HepG2 (cell line): ENCODE measurements at regions not wholly inside any gene's neighbourhood (a gene's known extent, or its start where the extent isn't known, plus 50 kb on each side); places are given as distances from the start of the nearest gene placed in this dataset.

Source experiments
- ATAC-seq: fragments of 200-7000 bp; cut with Tn5 transposase; 3 replicates; pipeline ENCODE4 v1.9.1; 2020; ENCODE audit warnings: mild to moderate bottlenecking, moderate library complexity
- BruUV-seq: library from RNA; stranded (reverse); fragments of 400-500 nt; replicated peaks from 2 replicates; lab custom pipeline; 2021; lab: Mats Ljungman, UMichigan
- CTCF ChIA-PET: fragments of 300-600 bp; formaldehyde crosslinking; extraction: SDS; loops from one replicate; lab custom pipeline; 2021; ENCODE audit warnings: low total read pairs, inconsistent platforms, low intra/inter-chr PET ratio; lab: Yijun Ruan, JAX
- POLR2A ChIA-PET: fragments of 350-600 bp; sonication (Branson Sonifier 250); formaldehyde crosslinking; loops from one replicate; lab custom pipeline; 2020; ENCODE audit warnings: antibody characterized with exemption, inconsistent platforms; lab: Yijun Ruan, JAX
- DNase-seq: peaks from one replicate; pipeline ENCODE4 v3.0.0-alpha.2; 2015; ENCODE audit warnings: low spot score
- FAIRE-seq: peaks from 3 replicates; lab custom pipeline; 2011; peaks lifted over from hg19 to GRCh38; lab: Jason Lieb, UNC
- H2AFZ ChIP-seq: one replicate; pipeline ENCODE4 v1.6.1; 2011; ENCODE audit warnings: low read length, inconsistent platforms
- H3K27ac ChIP-seq: fragments of 300-600 bp; 3 replicates; pipeline ENCODE4 v1.8.0; 2011; ENCODE audit warnings: mixed run types, mild to moderate bottlenecking, mixed read lengths, low read length, inconsistent platforms; ENCODE audit not compliant: insufficient read depth; ENCODE audit errors: extremely low read length
- H3K27me3 ChIP-seq, 2 experiments: fragments of 200-600 bp in 1 of 2; 2 replicates in 1 of 2; 3 replicates in 1 of 2; pipeline versions ENCODE4 v1.6.0 to v1.8.0; 2011; ENCODE audit warnings: low read length in 2 of 2, mild to moderate bottlenecking in 2 of 2, moderate library complexity in 2 of 2, inconsistent platforms in 1 of 2; ENCODE audit not compliant: insufficient read depth in 2 of 2, control insufficient read depth in 1 of 2
- H3K36me3 ChIP-seq, 2 experiments: fragments of 200-600 bp in 1 of 2; replicated peaks in 1 of 2; 2 replicates in 1 of 2; 3 replicates in 1 of 2; pipeline versions ENCODE4 v1.5.1 to v1.8.0; 2011; ENCODE audit warnings: low read length in 2 of 2, inconsistent platforms in 1 of 2; ENCODE audit not compliant: insufficient read depth in 2 of 2, control insufficient read depth in 1 of 2
- H3K4me1 ChIP-seq: 2 replicates; pipeline ENCODE4 v1.5.1; 2012; ENCODE audit warnings: low read length, inconsistent platforms; ENCODE audit not compliant: insufficient read depth
- H3K4me2 ChIP-seq: 2 replicates; pipeline ENCODE4 v1.6.0; 2011; ENCODE audit warnings: low read depth, low read length, inconsistent platforms
- H3K4me3 ChIP-seq, 3 experiments: fragments of 200-600 bp in 1 of 3; sonication (generic), shearing (Covaris generic) in 1 of 3; replicated peaks in 1 of 3; 2 replicates each; pipeline ENCODE4 v1.5.1; 2011 to 2016; ENCODE audit warnings: low read length in 3 of 3, inconsistent platforms in 2 of 3, low read depth in 2 of 3, mild to moderate bottlenecking in 2 of 3, control low read depth in 1 of 3, mixed read lengths in 1 of 3; ENCODE audit not compliant: insufficient read depth in 1 of 3
- H3K79me2 ChIP-seq: one replicate; pipeline ENCODE4 v1.6.1; 2011; ENCODE audit warnings: low read length, inconsistent platforms; ENCODE audit not compliant: insufficient read depth
- H3K9ac ChIP-seq: 2 replicates; pipeline ENCODE4 v1.6.0; 2011; ENCODE audit warnings: mild to moderate bottlenecking, low read depth, low read length, inconsistent platforms; ENCODE audit not compliant: insufficient read depth
- H3K9me3 ChIP-seq: 2 replicates; pipeline ENCODE4 v1.5.1; 2012; ENCODE audit warnings: mild to moderate bottlenecking, low read length
- H4K20me1 ChIP-seq: 2 replicates; pipeline ENCODE4 v1.6.0; 2011; ENCODE audit warnings: inconsistent platforms, mild to moderate bottlenecking, low read length, moderate library complexity; ENCODE audit not compliant: insufficient read depth
- CEBPB ChIP-seq: IDR thresholded peaks from 2 replicates; pipeline ENCODE4 v1.6.1; 2011; ENCODE audit warnings: low read depth, low read length, improper control_type of control experiment, borderline replicate concordance
- ELF1 ChIP-seq: sonication (generic); formaldehyde crosslinking; IDR thresholded peaks from 2 replicates; pipeline ENCODE4 v1.4.0; 2020; ENCODE audit warnings: missing genetic modification reagents
- HNRNPL ChIP-seq: fragments of 200-400 bp; formaldehyde crosslinking; IDR thresholded peaks from 2 replicates; pipeline ENCODE4 v1.6.1; 2017; ENCODE audit warnings: mild to moderate bottlenecking, low read depth, low read length
- ISX ChIP-seq: sonication (generic); formaldehyde crosslinking; conservative IDR thresholded peaks from 2 replicates; pipeline ENCODE4 v1.5.0; 2020; ENCODE audit warnings: missing genetic modification reagents
- MTA3 ChIP-seq: sonication (generic); formaldehyde crosslinking; IDR thresholded peaks from 2 replicates; pipeline ENCODE4 v1.4.0; 2020; ENCODE audit warnings: missing genetic modification reagents
- NPAS2 ChIP-seq: sonication (generic); formaldehyde crosslinking; IDR thresholded peaks from 2 replicates; pipeline ENCODE4 v1.8.0; 2022; ENCODE audit warnings: mild to moderate bottlenecking, missing genetic modification reagents, borderline replicate concordance
- PHF8 ChIP-seq: sonication (generic); formaldehyde crosslinking; IDR thresholded peaks from 2 replicates; pipeline ENCODE4 v1.5.0; 2020; ENCODE audit warnings: missing genetic modification reagents
- SKI ChIP-seq: fragments of 450-650 bp; IDR thresholded peaks from one replicate; pipeline ENCODE4 v1.6.1; 2018; ENCODE audit warnings: mild to moderate bottlenecking; ENCODE audit not compliant: partially characterized antibody
- YEATS4 ChIP-seq: sonication (generic); formaldehyde crosslinking; IDR thresholded peaks from 2 replicates; pipeline ENCODE4 v1.4.0; 2020; ENCODE audit warnings: missing genetic modification reagents, borderline replicate concordance
- YY1 ChIP-seq: IDR thresholded peaks from 2 replicates; pipeline ENCODE4 v1.6.1; 2011; ENCODE audit warnings: low read length, low read depth, moderate library complexity, mild to moderate bottlenecking; ENCODE audit not compliant: insufficient read depth, insufficient replicate concordance
- ZBTB7A ChIP-seq: sonication (generic); formaldehyde crosslinking; IDR thresholded peaks from 2 replicates; pipeline ENCODE4 v1.8.0; 2022; ENCODE audit warnings: mild to moderate bottlenecking, missing genetic modification reagents
- ZFP36L1 ChIP-seq: sonication (generic); formaldehyde crosslinking; IDR thresholded peaks from 2 replicates; pipeline ENCODE4 v1.8.0; 2022; ENCODE audit warnings: mild to moderate bottlenecking, missing genetic modification reagents, moderate library complexity
- ZNF33A ChIP-seq: sonication (generic); formaldehyde crosslinking; IDR thresholded peaks from 2 replicates; pipeline ENCODE4 v1.5.1; 2020; ENCODE audit warnings: missing genetic modification reagents, mild to moderate bottlenecking, moderate library complexity, borderline replicate concordance
- ZNF543 ChIP-seq: sonication (generic); formaldehyde crosslinking; IDR thresholded peaks from 2 replicates; pipeline ENCODE4 v1.4.0; 2020; ENCODE audit warnings: mild to moderate bottlenecking, missing genetic modification reagents
- ZNF746 ChIP-seq: sonication (generic); formaldehyde crosslinking; IDR thresholded peaks from 2 replicates; pipeline ENCODE4 v1.8.0; 2022; ENCODE audit warnings: mild to moderate bottlenecking, missing genetic modification reagents
- ZNF788 ChIP-seq: sonication (generic); formaldehyde crosslinking; IDR thresholded peaks from 2 replicates; pipeline ENCODE4 v1.5.0; 2020; ENCODE audit warnings: mild to moderate bottlenecking, missing genetic modification reagents, borderline replicate concordance
- WGBS: methylation state at CpG from one replicate; pipeline ENCODE4 v1.1.6; 2017; ENCODE audit warnings: low lambda C conversion rate; 5-methylcytosine and 5-hydroxymethylcytosine counted together
- in situ Hi-C: cut with HindIII; loops from 2 replicates; pipeline ENCODE4 v1.10.0; 2017; ENCODE audit warnings: low pct_unique_long_range_greater_than_20kb; ENCODE audit not compliant: extremely low pct_ligation_motif_present
- intact Hi-C: fragments of 100-400 bp; cut with micrococcal nuclease; formaldehyde crosslinking; loops from one replicate; pipeline ENCODE4 v1.10.0; 2022; ENCODE audit not compliant: unreplicated experiment
- TF ChIP-seq, protein P1 (sequence below): sonication (generic); formaldehyde crosslinking; IDR thresholded peaks from 2 replicates; pipeline ENCODE4 v1.8.1; 2023; ENCODE audit warnings: mild to moderate bottlenecking, missing genetic modification reagents
- TF ChIP-seq, protein P2 (sequence below): sonication (generic); formaldehyde crosslinking; IDR thresholded peaks from 2 replicates; pipeline ENCODE4 v1.4.0; 2020; ENCODE audit warnings: missing genetic modification reagents

DNA sequence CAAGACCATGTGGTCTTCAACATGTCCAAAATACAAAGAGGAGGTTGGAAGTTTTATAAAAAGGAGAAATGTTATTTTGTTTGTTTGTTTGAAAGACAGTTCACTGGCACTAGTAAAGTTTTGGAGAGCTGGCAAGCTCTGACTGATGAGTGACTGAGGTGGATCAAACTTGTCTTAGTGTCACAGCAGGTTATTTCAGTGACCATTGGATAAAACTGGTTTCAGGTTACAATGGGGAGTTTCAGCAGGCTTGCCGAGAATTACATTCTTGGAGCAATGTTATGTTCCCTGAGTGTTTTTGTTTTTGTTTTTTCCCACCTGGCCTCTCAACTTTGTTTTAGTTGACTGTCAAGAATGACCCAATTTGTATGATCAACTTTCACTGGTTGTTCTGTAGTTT is 414.5 kb upstream of the ARHGEF26 start:
- Histone ChIP-seq H3K4me2 (no peak overlapping the region), H3K79me2 (no peaks in the 10 kb centered on the region), H3K4me3 (no peak overlapping the region), H4K20me1 (no peaks in the 10 kb centered on the region), H3K9me3 (peaks cover 5% of the 10 kb centered on the region; the same call in 1 of the 2 replicates), H3K9ac (no peak overlapping the region), H3K4me1 (no peaks in the 10 kb centered on the region)
- WGBS = 0% methylated on average over 1 of the region's 1 CpG
- BruUV-seq = no TSS peak
- no peak for DNase-seq
- POLR2A ChIA-PET = no interaction called here
- intact Hi-C loops = no loop called here
- no peak for TF ChIP-seq PHF8 (CRISPR knock-in tag)
- TF ChIP-seq MTA3 (CRISPR knock-in tag) = no peak
- no peak for TF ChIP-seq ZNF33A
- no peak for TF ChIP-seq NPAS2
- no peak for TF ChIP-seq HNRNPL
- TF ChIP-seq ZNF788 (CRISPR knock-in tag) = no peak
- no peak for TF ChIP-seq ZFP36L1
- TF ChIP-seq ZBTB7A = no peak
- no peak for TF ChIP-seq YY1
- no peak for TF ChIP-seq CEBPB
- TF ChIP-seq ELF1 (CRISPR knock-in tag) = no peak
- TF ChIP-seq, protein P1, sequence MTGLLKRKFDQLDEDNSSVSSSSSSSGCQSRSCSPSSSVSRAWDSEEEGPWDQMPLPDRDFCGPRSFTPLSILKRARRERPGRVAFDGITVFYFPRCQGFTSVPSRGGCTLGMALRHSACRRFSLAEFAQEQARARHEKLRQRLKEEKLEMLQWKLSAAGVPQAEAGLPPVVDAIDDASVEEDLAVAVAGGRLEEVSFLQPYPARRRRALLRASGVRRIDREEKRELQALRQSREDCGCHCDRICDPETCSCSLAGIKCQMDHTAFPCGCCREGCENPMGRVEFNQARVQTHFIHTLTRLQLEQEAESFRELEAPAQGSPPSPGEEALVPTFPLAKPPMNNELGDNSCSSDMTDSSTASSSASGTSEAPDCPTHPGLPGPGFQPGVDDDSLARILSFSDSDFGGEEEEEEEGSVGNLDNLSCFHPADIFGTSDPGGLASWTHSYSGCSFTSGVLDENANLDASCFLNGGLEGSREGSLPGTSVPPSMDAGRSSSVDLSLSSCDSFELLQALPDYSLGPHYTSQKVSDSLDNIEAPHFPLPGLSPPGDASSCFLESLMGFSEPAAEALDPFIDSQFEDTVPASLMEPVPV (CRISPR knock-in tag) = no peak
- no peak for TF ChIP-seq YEATS4 (CRISPR knock-in tag)
- no peak for TF ChIP-seq ZNF543 (CRISPR knock-in tag)
- TF ChIP-seq, protein P2, sequence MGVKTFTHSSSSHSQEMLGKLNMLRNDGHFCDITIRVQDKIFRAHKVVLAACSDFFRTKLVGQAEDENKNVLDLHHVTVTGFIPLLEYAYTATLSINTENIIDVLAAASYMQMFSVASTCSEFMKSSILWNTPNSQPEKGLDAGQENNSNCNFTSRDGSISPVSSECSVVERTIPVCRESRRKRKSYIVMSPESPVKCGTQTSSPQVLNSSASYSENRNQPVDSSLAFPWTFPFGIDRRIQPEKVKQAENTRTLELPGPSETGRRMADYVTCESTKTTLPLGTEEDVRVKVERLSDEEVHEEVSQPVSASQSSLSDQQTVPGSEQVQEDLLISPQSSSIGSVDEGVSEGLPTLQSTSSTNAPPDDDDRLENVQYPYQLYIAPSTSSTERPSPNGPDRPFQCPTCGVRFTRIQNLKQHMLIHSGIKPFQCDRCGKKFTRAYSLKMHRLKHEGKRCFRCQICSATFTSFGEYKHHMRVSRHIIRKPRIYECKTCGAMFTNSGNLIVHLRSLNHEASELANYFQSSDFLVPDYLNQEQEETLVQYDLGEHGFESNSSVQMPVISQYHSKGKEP (CRISPR knock-in tag) = no peak
- TF ChIP-seq SKI = no peak
- TF ChIP-seq ISX (CRISPR knock-in tag) = no peak
- TF ChIP-seq ZNF746 = no peak
- TF ChIP-seq, all 625 proteins: peak for 0
- H2AFZ ChIP-seq = no peak overlapping the region
- FAIRE-seq = no peak
- H3K27ac ChIP-seq = no peak overlapping the region
- no peaks in the 10 kb centered on the region for H3K36me3 ChIP-seq
- in situ Hi-C loops = no loop called here
- ATAC-seq = no peak
- H3K27me3 ChIP-seq = no peaks in the 10 kb centered on the region
- CTCF ChIA-PET = no interaction called here
